Liver (tissue), 8 donors: ENCODE measurements at regions not wholly inside any gene's neighbourhood (a gene's known extent, or its start where the extent isn't known, plus 50 kb on each side); places are given as distances from the start of the nearest gene placed in this dataset.

Experiments used
- DNase-seq: peaks from one replicate; pipeline ENCODE4 v3.0.0-alpha.2; 2017; ENCODE audit warnings: low spot score
- H3K27ac ChIP-seq, 2 donors: one replicate each; pipeline ENCODE4 v1.7.0; 2013; ENCODE audit warnings: inconsistent platforms in 2 of 2, low read length in 2 of 2, control low read depth in 1 of 2, low read depth in 1 of 2, mild to moderate bottlenecking in 1 of 2
- H3K27me3 ChIP-seq, 4 donors: one replicate each; pipeline versions ENCODE4 v1.6.1 to v1.7.0; 2013; ENCODE audit warnings: low read length in 3 of 4, inconsistent platforms in 1 of 4, mild to moderate bottlenecking in 1 of 4, moderate library complexity in 1 of 4; ENCODE audit not compliant: control insufficient read depth in 4 of 4, insufficient read depth in 4 of 4
- H3K36me3 ChIP-seq, 4 donors: one replicate each; pipeline versions ENCODE4 v1.6.1 to v1.7.0; 2013; ENCODE audit warnings: low read length in 3 of 4, mild to moderate bottlenecking in 3 of 4, low read depth in 1 of 4, moderate library complexity in 1 of 4; ENCODE audit not compliant: control insufficient read depth in 4 of 4, insufficient read depth in 3 of 4
- H3K4me1 ChIP-seq, 4 donors: one replicate each; pipeline versions ENCODE4 v1.6.1 to v1.7.0; 2013; ENCODE audit warnings: low read length in 3 of 4, mild to moderate bottlenecking in 3 of 4, moderate library complexity in 1 of 4; ENCODE audit not compliant: control insufficient read depth in 4 of 4, insufficient read depth in 4 of 4
- H3K4me3 ChIP-seq, 3 donors: one replicate each; pipeline versions ENCODE4 v1.6.1 to v1.7.0; 2013; ENCODE audit warnings: low read length in 3 of 3, control low read depth in 1 of 3, low read depth in 1 of 3, mild to moderate bottlenecking in 1 of 3
- H3K9ac ChIP-seq, 2 donors: one replicate each; pipeline ENCODE4 v1.7.0; 2013; ENCODE audit warnings: low read length in 2 of 2, mild to moderate bottlenecking in 2 of 2, moderate library complexity in 2 of 2, control low read depth in 1 of 2, low read depth in 1 of 2
- H3K9me3 ChIP-seq, 4 donors: one replicate each; pipeline versions ENCODE4 v1.6.1 to v1.7.0; 2013; ENCODE audit warnings: low read length in 3 of 4; ENCODE audit not compliant: control insufficient read depth in 4 of 4
- ATF3 ChIP-seq: IDR thresholded peaks from 2 replicates; pipeline ENCODE4 v1.6.1; 2016; ENCODE audit warnings: antibody characterized with exemption
- CTCF ChIP-seq: fragments of 150-350 bp; IDR thresholded peaks from 2 replicates; pipeline ENCODE4 v1.5.1; 2017; ENCODE audit warnings: improper control_type of control experiment, low read depth, low read length; ENCODE audit not compliant: missing input control
- EGR1 ChIP-seq, 2 donors: IDR thresholded peaks; 2 replicates each; pipeline ENCODE4 v1.6.1; 2016 to 2018; ENCODE audit warnings: antibody characterized with exemption in 2 of 2, low read depth in 2 of 2
- FOXA1 ChIP-seq: IDR thresholded peaks from 2 replicates; pipeline ENCODE4 v1.6.1; 2016; ENCODE audit warnings: antibody characterized with exemption
- FOXA2 ChIP-seq: IDR thresholded peaks from 2 replicates; pipeline ENCODE4 v1.6.1; 2016; ENCODE audit warnings: antibody characterized with exemption
- GABPA ChIP-seq, 2 donors: IDR thresholded peaks in 1 of 2; conservative IDR thresholded peaks in 1 of 2; 2 replicates each; pipeline ENCODE4 v1.6.1; 2016; ENCODE audit warnings: antibody characterized with exemption in 2 of 2, mild to moderate bottlenecking in 1 of 2, moderate library complexity in 1 of 2
- HNF4A ChIP-seq, 2 donors: conservative IDR thresholded peaks; 2 replicates each; pipeline ENCODE4 v1.6.1; 2016; ENCODE audit warnings: antibody characterized with exemption in 2 of 2, mild to moderate bottlenecking in 2 of 2
- HNF4G ChIP-seq: IDR thresholded peaks from 2 replicates; pipeline ENCODE4 v1.6.1; 2016; ENCODE audit warnings: antibody characterized with exemption
- JUND ChIP-seq, 2 donors: IDR thresholded peaks; 2 replicates each; pipeline ENCODE4 v1.6.1; 2016; ENCODE audit warnings: antibody characterized with exemption in 2 of 2
- MAX ChIP-seq: IDR thresholded peaks from 2 replicates; pipeline ENCODE4 v1.6.1; 2016; ENCODE audit warnings: antibody characterized with exemption
- NR2F2 ChIP-seq: IDR thresholded peaks from 2 replicates; pipeline ENCODE4 v1.6.1; 2016; ENCODE audit warnings: antibody characterized with exemption
- RAD21 ChIP-seq, 2 donors: IDR thresholded peaks; 2 replicates each; pipeline ENCODE4 v1.6.1; 2016; ENCODE audit warnings: antibody characterized with exemption in 2 of 2, mild to moderate bottlenecking in 2 of 2
- REST ChIP-seq: IDR thresholded peaks from 2 replicates; pipeline ENCODE4 v1.6.1; 2016; ENCODE audit warnings: antibody characterized with exemption, mild to moderate bottlenecking
- RXRA ChIP-seq, 2 donors: IDR thresholded peaks; 2 replicates each; pipeline ENCODE4 v1.6.1; 2017 to 2018; ENCODE audit warnings: antibody characterized with exemption in 2 of 2, mild to moderate bottlenecking in 1 of 2
- SP1 ChIP-seq: IDR thresholded peaks from 2 replicates; pipeline ENCODE4 v1.6.1; 2018; ENCODE audit warnings: antibody characterized with exemption, mild to moderate bottlenecking
- TAF1 ChIP-seq: conservative IDR thresholded peaks from 2 replicates; pipeline ENCODE4 v1.6.1; 2016; ENCODE audit warnings: antibody characterized with exemption, mild to moderate bottlenecking
- YY1 ChIP-seq: IDR thresholded peaks from 2 replicates; pipeline ENCODE4 v1.6.1; 2016; ENCODE audit warnings: antibody characterized with exemption, mild to moderate bottlenecking
- ZBTB33 ChIP-seq: IDR thresholded peaks from 2 replicates; pipeline ENCODE4 v1.6.1; 2016; ENCODE audit warnings: antibody characterized with exemption
- WGBS: extraction: QIAGEN DNeasy Blood & Tissue Kit; methylation state at CpG from one replicate; pipeline ENCODE4 v1.1.7; 2013; 5-methylcytosine and 5-hydroxymethylcytosine counted together
- donor health status: healthy.
- donor health status: healthy.
- donor health status: healthy.
- donor health status: healthy.
- donor health status: healthy.

GRCh38 chr10:33878238-33878786, 543.8 kb upstream of the NRP1 start:
- Histone ChIP-seq H3K27ac (no peak overlapping the region), H3K27me3 (no peaks in the 10 kb centered on the region), H3K4me1 (peaks cover 5 to 20% (median 16%) of the 10 kb centered on the region in 4 donors), H3K9me3 (no peaks in the 10 kb centered on the region), H3K9ac (no peak overlapping the region), H3K4me3 (no peak overlapping the region), H3K36me3 (no peaks in the 10 kb centered on the region)
- DNase-seq = no peak
- 97% methylated on average over 10 of the region's 10 CpGs for whole genome bisulfite sequencing
- TF ChIP-seq RXRA (IDR thresholded peaks at IDR 0.05) = no peak
- no peak for TF ChIP-seq HNF4G
- no peak for TF ChIP-seq GABPA (IDR thresholded peaks at IDR 0.05 in 1 of 2, conservative IDR thresholded peaks at IDR 0.05 in 1 of 2)
- no peak for TF ChIP-seq YY1
- TF ChIP-seq ZBTB33 = no peak
- no peak for TF ChIP-seq ATF3
- no peak for TF ChIP-seq TAF1
- no peak for TF ChIP-seq EGR1 (IDR thresholded peaks at IDR 0.05; ENCODE audit: low read depth in 2 of 2)
- no peak for TF ChIP-seq RAD21 (IDR thresholded peaks at IDR 0.05)
- no peak for TF ChIP-seq SP1
- no peak for TF ChIP-seq MAX

- Histone ChIP-seq H3K27me3 (no peaks in the 10 kb centered on the region), H3K9me3 (no peaks in the 10 kb centered on the region), H3K36me3 (no peaks in the 10 kb centered on the region), H3K4me1 (peaks cover 5 to 20% (median 16%) of the 10 kb centered on the region in 4 donors), H3K9ac (no peak overlapping the region), H3K27ac (peak overlapping the region in 1 of 2 donors; percentile 39), H3K4me3 (no peak overlapping the region)
- 25% methylated on average over 9 of the region's 9 CpGs for WGBS
- no peak for TF ChIP-seq TAF1
- peak; percentile 90 to 91 for TF ChIP-seq HNF4A (conservative IDR thresholded peaks at IDR 0.05)
- TF ChIP-seq NR2F2 = peak; percentile 77
- TF ChIP-seq YY1 = peak; percentile 81
- TF ChIP-seq CTCF = no peak
- TF ChIP-seq REST = no peak
- peak; percentile 81 for TF ChIP-seq SP1
- TF ChIP-seq FOXA2 = peak; percentile 79
- TF ChIP-seq RXRA (IDR thresholded peaks at IDR 0.05) = peak; percentile 89 to 91
- TF ChIP-seq JUND (IDR thresholded peaks at IDR 0.05) = peak; percentile 79 to 84
- peak; percentile 12 to 13 for TF ChIP-seq GABPA (IDR thresholded peaks at IDR 0.05 in 1 of 2, conservative IDR thresholded peaks at IDR 0.05 in 1 of 2)
- TF ChIP-seq EGR1 (IDR thresholded peaks at IDR 0.05; ENCODE audit: low read depth in 2 of 2) = peak in 1 of 2 donors; percentile 80
- peak; percentile 58 to 66 for TF ChIP-seq RAD21 (IDR thresholded peaks at IDR 0.05)
- TF ChIP-seq MAX = peak; percentile 79
- TF ChIP-seq ATF3 = peak; percentile 92
- TF ChIP-seq ZBTB33 = peak; percentile 29
- peak; percentile 64 for TF ChIP-seq HNF4G
- peak; percentile 55 for TF ChIP-seq FOXA1
- no peak for DNase-seq
These were observed 542.3 kb upstream of the NRP1 start for GRCh38 chr10:33876584-33877400.
